IPS-18c (cell line): ENCODE measurements at regions not wholly inside any gene's neighbourhood (a gene's known extent, or its start where the extent isn't known, plus 50 kb on each side); places are given as distances from the start of the nearest gene placed in this dataset.

Experiments used
- H3K4me3 ChIP-seq: 2 replicates; pipeline ENCODE4 v1.7.0; 2013; ENCODE audit warnings: low read depth, mild to moderate bottlenecking, low read length, moderate library complexity; ENCODE audit not compliant: insufficient read depth
- H3K9me3 ChIP-seq: one replicate; pipeline ENCODE4 v1.6.1; 2013; ENCODE audit warnings: mild to moderate bottlenecking, low read length, moderate library complexity; ENCODE audit not compliant: control insufficient read depth, insufficient read depth

DNA sequence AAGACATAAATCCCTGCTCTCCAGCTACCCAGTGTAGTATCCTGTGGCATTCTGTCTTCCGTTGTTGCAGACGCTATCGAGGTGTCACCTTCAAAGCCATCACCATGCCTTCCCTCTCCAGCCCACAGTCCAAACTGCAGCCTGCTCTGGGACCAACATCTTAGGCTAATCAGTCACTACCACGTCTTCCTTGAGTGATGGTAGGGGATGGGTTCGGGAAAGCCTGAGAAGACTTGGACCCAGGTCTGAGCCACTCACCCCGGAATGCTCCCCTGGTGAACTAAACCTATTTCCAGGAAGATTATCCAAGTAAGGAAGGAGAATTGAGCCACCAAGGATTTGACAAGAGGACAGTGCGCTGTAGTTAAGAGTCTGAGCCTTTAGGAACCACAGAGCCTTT lies 52.9 kb upstream of the IRX1 start:
- Histone ChIP-seq H3K4me3 (no peak overlapping the region), H3K9me3 (peaks cover 2% of the 10 kb centered on the region)

- Histone ChIP-seq H3K4me3 (no peak overlapping the region), H3K9me3 (peaks cover 2% of the 10 kb centered on the region)
These were observed 53.5 kb upstream of the IRX1 start for GRCh38 chr5:3542158-3542557.

- H3K9me3 ChIP-seq = no peaks in the 10 kb centered on the region
- H3K4me3 ChIP-seq = no peak overlapping the region
These were observed 56.7 kb upstream of the IRX1 start for GRCh38 chr5:3538886-3539285.

DNA sequence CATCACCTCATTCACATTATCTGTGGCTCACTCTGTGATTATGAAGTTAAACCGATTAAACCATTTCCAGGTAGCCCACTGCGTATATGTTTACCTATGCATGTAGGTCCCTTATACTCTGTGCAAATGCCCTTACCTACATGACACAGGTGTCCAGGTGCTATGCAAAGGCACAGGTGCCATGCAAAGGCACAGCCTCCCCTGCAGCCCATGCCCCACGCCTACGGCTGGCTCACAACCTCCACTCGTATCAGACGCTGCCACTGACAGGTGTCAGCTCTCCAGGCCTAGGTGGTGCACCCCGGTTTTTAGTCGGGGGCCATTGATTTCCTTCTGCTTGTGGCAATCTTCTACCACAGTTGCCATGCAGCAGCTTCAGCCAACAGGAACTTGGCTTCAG lies 57.7 kb upstream of the IRX1 start:
- no peak overlapping the region for H3K4me3 ChIP-seq
- H3K9me3 ChIP-seq = no peaks in the 10 kb centered on the region

DNA sequence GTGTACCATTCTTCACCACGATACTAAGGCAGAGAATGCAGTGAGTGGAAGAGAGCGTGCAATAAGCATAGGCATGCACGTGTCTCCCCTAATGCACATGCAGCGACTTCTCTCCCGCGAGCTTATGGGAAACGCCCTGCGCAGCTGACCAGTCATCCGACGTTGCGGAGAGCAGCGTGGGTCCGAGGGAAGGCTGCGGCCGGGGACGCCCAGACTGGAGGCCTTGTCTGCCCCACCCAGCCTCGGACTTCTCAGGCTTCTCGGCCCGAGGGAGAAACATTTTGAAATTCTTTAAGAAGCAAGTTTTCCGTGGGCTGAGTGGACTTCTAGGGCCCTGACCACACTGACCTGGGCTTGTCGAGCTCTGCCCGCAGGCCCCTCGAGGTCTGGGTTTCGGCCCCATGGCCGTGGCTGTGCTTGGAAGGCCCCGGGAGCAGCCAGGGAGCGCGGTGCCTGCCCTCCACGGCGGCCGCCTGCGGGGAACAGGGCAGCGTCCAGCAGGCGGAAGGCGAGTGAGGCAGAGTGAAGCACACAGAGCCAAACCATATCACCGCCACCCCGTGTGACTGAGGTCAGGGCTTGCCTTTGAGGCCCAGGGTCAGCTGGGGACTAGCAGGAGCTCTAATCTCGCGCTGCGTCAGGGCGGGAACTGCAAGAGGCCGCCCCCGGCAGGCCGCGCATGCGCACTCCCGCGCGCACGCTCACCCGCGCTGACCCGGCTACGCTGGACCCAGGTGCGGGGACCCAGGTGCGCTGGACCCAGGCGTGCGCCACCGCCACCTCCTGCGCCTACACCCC lies 60.0 kb upstream of the IRX1 start:
- Histone ChIP-seq H3K9me3 (no peaks in the 10 kb centered on the region), H3K4me3 (no peak overlapping the region)

GRCh38 chr5:3534997-3535396 lies 60.6 kb upstream of the IRX1 start:
- Histone ChIP-seq H3K9me3 (no peaks in the 10 kb centered on the region), H3K4me3 (no peak overlapping the region)

GRCh38 chr5:3531320-3531986 lies 64.2 kb upstream of the IRX1 start:
- H3K4me3 ChIP-seq = no peak overlapping the region
- no peaks in the 10 kb centered on the region for H3K9me3 ChIP-seq

DNA sequence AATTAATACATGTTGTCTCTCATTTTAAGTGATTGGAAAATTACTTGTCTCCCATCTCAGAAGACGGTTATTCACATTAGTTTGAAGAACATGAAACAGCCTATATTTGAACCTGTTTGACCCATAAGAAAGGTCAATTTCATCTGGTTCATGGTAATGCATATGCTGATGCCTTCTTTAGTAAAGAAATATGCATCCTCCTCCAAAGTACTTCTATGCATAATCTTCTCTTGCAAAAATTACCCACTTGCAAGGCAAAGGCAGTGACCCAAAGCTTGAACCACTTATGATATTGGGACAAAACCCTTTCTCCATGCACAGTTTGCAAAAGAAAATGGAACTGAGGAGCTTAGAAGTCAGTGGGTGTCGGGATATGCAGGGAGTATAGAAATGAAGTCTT lies 65.4 kb upstream of the IRX1 start:
- H3K4me3 ChIP-seq = no peak overlapping the region
- H3K9me3 ChIP-seq = no peaks in the 10 kb centered on the region

GRCh38 chr5:3526551-3527185 lies 69.0 kb upstream of the IRX1 start:
- Histone ChIP-seq H3K9me3 (no peaks in the 10 kb centered on the region), H3K4me3 (no peak overlapping the region)

DNA sequence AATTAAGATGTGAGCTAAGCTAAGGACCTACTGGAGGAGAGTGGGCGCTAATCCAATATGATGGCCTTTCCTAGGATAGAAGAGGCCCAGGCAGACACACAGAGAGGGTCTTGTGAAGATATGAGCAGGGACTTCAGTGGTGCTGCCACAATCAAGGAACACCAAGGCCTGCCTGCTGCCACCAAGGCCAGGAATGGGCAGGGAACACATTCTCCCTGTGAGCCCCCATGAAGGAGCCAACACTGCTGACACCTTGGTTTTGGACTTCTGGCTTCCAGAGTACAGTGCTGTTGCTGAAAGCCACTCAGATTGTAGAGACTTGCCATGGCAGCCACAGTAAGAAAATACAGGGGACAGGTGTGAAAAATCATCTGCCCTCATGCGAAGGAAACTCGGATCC lies 73.1 kb upstream of the IRX1 start:
- H3K4me3 ChIP-seq = no peak overlapping the region
- H3K9me3 ChIP-seq = no peaks in the 10 kb centered on the region

GRCh38 chr5:3518576-3518975 lies 77.1 kb upstream of the IRX1 start:
- H3K9me3 ChIP-seq = no peaks in the 10 kb centered on the region

GRCh38 chr5:3518051-3518450 lies 77.6 kb upstream of the IRX1 start:
- no peaks in the 10 kb centered on the region for H3K9me3 ChIP-seq
- H3K4me3 ChIP-seq = no peak overlapping the region

More at GRCh38 chr5:3518576-3518975, 77.1 kb upstream of the IRX1 start:
- no peak overlapping the region for H3K4me3 ChIP-seq

GRCh38 chr5:3517348-3517747 lies 78.3 kb upstream of the IRX1 start:
- H3K9me3 ChIP-seq = no peaks in the 10 kb centered on the region
- H3K4me3 ChIP-seq = no peak overlapping the region

DNA sequence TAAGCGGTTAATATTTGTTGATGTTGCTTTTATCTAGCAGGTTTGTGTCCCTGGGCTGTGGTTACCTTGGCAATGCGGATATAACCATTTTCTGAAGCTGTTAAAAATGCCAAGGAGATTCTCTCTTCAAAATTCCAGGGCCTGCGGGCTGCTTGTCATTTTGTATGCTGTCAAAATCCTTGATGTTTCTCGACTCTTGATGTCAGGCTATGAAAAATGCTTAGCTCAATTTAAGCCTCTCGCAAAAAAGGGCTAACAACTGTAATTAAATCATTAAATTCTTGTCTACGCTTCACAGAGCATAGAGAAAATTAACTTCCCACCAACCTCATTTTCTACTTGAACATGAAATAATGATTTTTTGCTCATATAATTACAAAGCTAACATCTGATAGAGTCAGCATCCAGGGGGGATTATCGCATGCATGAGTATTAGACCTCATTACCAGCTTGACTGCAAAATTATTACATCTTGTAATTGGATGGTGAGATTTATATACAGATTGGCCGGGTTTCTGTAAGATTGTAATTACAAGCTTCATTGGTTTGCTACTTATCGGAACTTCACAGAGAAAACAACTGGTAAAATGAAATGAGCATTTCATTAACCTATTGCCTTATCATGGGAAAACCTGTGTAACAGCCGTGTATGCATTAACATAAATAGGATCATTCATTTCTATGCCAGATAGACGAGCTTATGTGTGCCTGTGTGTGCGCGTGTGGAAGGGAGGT lies 83.1 kb upstream of the IRX1 start:
- H3K9me3 ChIP-seq = no peaks in the 10 kb centered on the region
- H3K4me3 ChIP-seq = no peak overlapping the region

- no peak overlapping the region for H3K4me3 ChIP-seq
- H3K9me3 ChIP-seq = no peaks in the 10 kb centered on the region
These were observed 83.7 kb upstream of the IRX1 start for GRCh38 chr5:3511934-3512333.

- Histone ChIP-seq H3K4me3 (no peak overlapping the region), H3K9me3 (no peaks in the 10 kb centered on the region)
These were observed 84.1 kb upstream of the IRX1 start for GRCh38 chr5:3511519-3511918.

- H3K4me3 ChIP-seq = no peak overlapping the region
- H3K9me3 ChIP-seq = no peaks in the 10 kb centered on the region
These were observed 84.8 kb upstream of the IRX1 start for GRCh38 chr5:3510642-3511417.
